GM19043 (cell line): ENCODE measurements at regions not wholly inside any gene's neighbourhood (a gene's known extent, or its start where the extent isn't known, plus 50 kb on each side); places are given as distances from the start of the nearest gene placed in this dataset.
"Not testable (repeated sequence)": the region's sequence is repeated elsewhere in the genome, so short reads cannot be mapped to it uniquely, and the experiment has no call there.

Source experiments
- ATAC-seq: cut with Tn5 transposase; IDR thresholded peaks from one replicate; pipeline ENCODE4 v1.9.1; 2021; ENCODE audit warnings: low read depth; ENCODE audit not compliant: unreplicated experiment

DNA sequence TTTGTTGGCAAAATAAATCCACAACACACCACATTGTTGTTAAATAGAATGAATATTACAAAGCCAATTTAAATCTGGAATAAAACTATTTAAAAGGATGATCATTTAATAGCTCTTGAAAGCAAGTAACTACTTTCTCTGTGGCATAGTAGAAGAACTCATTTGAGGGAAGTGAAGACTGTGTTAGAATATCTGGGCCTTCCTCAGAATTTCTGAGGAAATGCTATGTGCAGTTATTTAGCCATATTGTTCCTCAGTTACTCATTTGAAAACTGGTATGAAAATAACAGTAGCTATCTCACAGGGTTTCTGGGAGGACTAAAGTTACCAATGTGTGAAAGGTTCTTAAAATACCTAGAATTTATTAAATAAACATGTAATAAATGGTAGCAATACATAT is 595.8 kb downstream of the PSAT1 start:
- no peak for ATAC-seq

DNA sequence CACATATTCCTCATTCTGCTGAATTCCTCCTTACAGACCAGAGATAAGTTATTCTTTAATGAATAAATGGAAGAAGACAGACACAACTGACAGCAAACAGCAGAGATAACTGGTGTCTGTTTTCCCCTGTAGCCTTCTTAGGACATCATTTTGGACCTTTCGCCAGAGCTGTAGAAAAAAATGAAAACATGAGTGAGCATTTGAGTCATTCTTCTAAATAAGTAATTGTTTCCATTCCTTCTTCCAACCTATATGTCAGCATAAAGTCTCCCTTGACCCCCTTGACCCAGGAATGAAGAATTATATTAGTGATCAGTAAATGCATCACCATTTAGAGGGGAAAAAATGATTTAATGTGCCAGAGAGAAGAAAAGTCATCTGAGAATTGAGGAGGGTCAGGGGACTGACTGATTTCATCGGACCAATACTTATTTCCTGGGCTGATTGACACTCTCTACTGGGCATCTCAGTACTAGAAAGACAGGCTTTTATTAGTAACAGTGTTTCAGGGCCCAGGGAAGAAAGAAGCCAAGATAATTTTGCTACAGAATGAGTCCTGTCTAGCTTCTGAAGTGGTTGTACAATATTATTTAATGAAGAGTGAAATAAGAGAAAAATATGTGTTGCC is 597.0 kb downstream of the PSAT1 start:
- ATAC-seq: no peak

DNA sequence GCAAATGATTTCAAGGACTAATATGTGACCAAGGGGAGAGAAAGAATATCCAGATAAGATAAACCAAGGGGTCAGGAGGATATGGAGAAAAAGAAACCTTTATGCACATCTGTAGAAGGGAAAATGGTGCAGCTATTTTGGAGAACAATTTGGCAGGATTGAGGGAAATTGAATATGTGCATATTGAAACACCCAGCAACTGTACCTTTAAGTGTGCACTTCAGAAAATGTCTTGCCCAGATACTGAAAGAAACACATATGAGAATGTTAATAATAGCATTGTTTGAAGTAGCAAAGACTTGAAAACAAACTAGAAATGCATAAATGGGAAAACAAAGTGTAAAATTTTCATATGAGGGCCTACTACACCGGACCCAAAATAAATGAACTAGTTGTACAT is 599.6 kb downstream of the PSAT1 start:
- no peak for ATAC-seq

DNA sequence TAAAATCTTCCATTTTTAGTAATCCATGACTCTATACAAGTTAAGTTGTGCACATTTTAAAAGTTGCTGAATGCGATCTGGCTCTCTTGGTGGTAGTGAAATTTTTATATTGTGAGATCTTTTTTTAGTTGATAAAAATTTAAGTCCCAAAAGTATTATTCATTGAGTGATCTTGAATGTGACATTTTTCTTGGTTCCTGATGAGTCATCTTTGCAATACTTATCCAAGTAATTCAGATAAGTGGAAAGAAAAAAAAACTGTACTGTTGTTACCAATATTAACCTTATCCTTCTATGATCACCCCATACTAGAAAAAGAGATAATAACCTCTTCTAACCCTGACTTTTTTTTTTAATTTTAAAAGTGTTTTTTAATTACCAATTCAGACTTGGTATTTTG is 601.3 kb downstream of the PSAT1 start:
- ATAC-seq: no peak

DNA sequence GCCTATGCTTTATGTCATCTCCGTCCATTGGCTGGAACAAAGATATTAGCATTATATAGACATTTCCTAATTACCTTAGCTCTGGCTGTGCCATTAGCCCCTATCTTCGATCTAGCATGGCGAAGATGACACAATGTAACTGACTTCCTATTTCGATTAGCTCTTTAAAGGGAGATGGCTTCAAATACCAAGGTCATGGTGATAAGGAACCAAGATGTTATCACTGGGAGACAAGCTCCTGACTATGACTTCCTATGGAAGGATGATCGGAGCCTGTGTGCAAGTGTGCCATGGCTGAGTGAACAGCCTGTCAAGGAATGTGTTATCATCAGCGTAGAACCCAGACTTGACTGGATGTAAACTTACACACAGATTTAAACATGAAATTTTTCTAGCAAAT is 602.1 kb downstream of the PSAT1 start:
- no peak for ATAC-seq

DNA sequence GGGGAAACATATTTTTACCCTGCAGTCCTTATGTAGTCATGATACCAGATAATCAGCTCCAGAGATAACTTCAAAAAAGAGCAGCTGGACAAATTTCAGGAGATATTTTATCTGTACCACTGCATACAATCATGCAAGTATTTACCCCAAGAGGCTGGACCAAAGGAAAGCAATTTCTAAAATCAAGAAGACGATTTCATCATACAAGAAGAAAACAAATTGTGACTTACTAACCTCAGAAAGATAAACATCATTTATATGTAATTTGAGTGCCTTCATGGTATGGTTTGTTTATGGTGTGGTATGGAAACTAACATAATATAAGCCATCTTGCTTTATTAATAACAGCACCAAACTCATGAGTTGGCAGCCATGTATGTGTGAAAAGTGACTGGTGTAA is 603.6 kb downstream of the PSAT1 start:
- ATAC-seq: no peak

DNA sequence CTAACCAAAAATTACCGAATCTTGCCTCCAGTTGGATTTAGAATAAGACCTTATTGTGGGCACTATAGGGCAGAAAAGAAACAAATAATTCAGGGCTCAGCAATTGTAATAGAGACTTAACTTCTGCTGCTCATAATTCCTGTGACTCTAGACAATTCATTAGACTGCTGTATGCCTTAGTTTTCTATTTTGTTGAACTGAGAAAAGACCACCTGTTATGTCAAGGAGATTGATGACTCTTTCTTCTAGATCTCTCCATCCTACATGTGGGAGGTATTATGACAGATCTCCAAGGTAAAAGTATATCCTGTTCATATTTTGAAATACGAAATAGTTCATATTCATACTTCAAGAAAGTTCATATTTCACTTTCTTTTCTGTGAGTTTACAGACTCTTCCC is 605.1 kb downstream of the PSAT1 start:
- ATAC-seq: no peak

DNA sequence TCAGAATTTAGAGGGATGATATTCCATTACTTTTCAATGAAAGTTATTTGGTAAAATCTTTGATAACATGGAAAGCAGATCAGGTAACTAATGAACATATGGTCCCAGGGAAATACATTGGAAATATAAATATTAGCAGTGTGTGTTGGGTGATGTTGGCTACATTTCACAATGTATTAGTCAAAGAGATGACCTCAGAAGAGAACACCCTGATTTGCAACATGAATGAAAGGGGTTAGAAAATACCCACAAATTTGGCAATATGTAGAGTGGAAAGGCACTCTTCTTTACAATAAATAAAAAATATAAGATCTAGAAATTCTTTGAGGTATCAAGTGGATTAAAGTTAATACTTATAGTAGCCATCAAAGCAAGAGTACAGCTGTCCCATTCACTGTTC is 606.7 kb downstream of the PSAT1 start:
- ATAC-seq: no peak

DNA sequence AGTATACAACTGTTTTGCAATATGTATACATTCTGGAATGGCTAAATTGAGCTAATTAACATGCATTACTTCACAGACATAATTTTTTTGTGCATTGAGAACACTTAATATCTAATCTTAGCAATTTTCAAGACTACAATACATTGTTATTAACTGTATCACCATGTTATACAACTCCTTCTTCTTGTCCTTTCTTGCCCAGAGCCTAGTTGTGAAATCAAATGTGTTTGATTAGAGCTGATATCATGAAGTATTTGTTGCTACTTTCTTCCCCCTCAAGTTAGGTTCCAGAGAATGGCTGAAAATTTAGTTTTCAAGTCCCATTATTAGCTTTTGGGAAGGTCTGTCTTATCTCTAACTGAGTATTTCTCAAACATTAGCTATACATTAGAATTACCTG is 607.8 kb downstream of the PSAT1 start:
- ATAC-seq: no peak

DNA sequence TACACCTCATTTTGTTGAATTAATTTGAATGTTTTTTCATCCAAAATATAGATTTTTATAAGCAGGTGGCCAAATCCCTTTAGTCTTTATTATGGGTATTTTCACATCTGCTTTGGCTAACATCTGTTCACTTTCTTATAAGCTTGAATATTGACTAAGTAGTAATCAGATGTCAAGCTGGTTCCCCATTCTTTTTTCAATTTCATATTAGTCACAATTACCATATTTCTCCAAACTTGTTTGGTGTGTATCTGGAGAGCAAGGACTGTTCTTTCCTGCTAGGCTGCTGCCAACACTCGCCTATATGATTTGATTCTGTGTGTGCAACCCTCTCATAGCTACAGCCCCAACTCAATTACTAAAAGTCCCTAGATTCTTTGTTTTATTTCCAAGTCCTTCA is 608.5 kb downstream of the PSAT1 start:
- no peak for ATAC-seq

DNA sequence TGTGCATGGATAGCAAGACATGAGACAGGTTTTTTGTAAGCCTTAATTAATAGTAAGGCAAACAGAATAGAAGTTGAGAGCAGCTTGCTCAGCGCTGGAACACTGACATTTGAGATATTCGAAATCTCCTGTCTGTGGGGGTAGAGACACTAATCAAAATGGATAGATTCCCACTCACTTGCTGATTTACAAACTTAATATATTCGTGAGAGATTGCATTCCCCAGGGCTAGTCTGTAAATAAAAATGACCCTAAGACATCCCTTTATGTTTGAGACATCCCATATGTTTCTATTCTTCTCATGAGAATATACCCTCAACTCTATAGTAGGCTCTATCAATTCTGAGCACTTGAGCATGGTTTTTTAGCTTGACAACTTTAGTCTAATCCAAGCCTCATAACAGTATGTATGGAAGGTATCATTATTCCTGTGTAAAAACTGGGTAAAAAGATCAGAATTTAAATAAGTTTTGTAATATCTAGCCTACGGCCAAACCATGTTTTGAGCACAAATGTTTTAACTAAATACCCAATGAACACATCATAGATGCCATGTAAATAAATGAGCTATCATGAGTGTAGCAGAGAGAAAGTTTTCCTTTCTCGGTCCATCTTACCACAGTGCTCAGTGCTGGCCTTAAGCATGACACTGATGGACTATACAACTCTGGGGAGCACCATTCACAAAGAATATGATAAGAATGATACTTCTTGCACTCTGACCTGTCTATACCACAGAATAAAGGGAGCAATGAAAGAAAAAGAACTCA is 609.2 kb downstream of the PSAT1 start:
- no peak for ATAC-seq

DNA sequence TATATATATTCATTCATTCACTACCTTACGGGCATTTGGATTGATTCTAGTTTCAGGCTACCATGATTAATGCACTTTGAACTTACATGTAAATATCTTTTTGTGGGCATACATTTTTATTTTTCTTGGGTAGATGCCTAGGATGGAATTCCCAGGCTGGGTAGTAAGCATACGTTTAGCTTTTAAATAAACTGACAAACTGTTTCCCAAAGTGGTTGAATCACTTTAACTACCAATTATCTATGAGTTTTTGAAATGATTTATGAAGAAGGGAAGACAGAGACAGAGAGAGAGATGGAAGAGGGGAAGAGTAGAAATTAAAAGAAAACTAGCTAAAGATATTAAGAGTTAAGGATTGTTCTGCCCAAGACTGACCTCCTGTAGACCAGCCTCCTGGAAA is 612.6 kb downstream of the PSAT1 start:
- no peak for ATAC-seq

DNA sequence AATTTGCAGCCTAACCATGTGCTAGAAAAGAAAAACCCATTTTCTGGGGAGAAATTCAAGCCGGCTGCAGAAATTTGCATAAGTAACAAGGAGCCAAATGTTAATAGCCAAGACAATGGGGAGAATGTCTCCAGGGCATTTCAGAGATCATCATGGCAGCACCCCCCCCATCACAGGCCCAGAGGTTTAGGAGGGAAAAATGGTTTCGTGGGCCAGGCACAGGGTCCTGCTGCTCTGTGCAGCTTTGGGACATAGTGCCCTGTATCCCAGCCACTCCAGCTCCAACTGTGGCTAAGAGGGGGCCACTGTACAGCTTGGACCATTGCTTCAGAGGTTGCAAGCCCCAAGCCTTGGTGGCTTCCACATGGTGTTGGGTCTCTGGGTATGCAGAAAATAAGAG is 620.0 kb downstream of the PSAT1 start:
- not testable (repeated sequence) for ATAC-seq

DNA sequence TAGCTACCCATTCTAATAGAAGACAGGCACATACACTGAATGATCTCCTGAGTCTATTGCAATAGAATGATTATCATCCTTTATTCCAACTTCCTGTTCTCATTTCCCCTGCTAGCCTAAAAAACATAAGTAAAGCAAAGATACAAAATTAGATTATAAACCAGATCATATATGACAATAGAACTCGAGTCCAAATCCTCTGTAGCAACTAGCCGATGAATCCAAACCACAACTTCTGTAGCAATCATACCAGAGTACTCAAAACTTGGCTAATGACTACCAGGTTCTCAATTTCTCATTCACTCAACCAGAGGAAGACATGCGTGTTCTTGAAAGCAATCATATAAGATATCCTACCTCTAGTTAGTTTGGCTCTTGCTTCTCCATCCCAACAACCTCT is 622.1 kb downstream of the PSAT1 start:
- no peak for ATAC-seq

DNA sequence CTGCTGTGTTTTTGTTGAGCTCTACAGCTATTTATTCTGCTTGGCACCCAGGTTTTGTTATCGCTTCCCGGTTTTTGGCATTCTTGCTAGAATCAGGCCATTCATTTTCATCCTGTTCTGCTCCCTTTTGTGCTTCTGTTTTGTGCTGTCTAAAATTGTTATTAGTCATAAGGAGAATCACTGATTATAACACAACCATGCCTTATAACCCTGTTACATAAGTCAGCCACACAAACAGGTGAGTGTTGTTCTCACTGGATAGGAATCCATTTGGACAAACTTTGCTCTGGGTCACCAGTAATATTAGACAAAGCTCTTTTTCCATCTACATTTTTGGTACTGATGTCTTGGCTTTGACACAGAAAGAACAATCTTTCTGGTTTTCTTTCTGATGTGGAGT is 622.8 kb downstream of the PSAT1 start:
- ATAC-seq: no peak

DNA sequence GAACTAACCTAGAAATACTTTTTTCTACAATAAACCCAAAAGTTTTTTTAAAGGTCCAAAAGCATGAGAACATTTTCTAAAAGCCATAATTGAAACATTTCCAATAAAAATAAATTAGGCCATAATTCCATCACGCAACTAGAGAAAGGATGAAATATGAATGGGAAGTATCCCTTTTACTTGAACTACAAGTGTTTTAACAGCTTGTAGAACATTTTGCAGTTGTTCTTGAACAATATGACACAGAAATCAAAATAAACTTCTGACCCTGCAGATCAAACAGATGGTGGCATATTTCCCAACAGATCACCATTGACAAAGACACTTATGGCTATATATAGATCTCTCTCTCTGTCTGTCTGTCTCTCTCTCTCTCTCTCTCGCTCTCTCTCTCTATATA is 624.4 kb downstream of the PSAT1 start:
- no peak for ATAC-seq

DNA sequence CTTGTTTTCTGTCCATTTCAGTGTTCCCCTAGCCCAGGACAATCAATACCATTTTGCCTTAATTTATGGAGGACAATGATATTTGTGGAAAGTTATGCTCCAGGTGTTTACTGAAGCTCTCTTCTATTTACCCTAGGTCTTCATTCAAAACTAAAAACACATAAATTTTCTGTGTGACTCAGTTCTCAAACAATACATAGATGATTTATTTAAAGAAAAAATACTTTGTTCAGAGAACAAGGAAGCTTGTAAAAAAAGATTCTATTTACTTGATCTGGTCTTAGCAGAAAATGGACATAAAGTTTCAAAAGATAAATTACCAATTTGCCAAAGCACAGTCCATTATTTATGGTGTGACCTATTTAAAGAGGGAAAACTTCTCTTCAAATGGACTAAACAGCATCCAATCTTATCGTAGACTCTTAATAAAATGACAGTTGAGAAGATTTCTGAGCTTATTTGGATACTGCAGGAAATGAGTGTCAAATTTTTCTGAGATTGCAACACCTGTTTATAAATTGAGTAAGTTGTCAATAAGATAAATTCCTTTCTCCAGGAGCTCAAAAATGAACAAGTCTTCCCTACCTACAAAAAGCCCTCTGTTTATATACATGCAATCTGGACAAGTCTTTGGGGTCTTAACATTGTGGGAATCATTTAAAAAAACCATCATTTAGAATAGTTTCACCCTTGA is 627.2 kb downstream of the PSAT1 start:
- no peak for ATAC-seq

DNA sequence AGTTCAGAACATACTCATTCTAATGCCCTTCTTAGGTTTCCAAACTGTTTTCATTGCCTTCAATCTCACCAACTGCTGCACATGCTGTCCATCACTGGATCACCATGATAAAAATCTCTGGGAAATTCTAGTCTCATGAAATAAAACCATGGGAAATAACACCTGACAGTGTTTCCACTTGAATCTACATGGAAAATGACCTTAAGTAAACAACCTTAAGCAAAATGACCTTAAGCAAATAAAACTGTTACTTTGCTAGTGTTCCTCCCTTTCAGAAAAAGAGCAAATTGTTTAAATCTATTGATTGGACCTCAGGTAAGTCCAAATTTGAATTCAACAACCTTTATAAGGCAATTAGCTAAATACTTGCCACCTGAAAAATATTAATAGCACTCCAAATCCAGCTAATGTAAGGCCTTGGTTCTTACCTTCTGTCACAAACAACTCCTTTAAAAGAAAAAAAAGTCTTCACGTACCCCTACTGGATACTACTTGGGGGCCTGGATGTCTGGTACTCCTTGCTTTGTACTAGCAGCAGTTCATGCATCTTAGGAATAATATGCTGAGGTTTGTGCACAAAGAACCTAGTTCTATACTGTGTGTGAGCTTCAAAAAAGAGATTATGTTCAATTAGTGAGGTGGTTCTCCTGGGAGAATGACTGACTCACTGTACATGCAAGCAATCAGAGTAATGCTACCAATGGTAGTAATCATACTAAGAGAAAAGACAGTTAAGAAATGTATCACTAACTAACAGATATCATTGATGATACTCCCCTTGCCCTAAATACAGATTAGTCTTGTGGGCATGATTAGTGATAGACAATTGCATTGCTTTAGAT is 630.4 kb downstream of the PSAT1 start:
- no peak for ATAC-seq

DNA sequence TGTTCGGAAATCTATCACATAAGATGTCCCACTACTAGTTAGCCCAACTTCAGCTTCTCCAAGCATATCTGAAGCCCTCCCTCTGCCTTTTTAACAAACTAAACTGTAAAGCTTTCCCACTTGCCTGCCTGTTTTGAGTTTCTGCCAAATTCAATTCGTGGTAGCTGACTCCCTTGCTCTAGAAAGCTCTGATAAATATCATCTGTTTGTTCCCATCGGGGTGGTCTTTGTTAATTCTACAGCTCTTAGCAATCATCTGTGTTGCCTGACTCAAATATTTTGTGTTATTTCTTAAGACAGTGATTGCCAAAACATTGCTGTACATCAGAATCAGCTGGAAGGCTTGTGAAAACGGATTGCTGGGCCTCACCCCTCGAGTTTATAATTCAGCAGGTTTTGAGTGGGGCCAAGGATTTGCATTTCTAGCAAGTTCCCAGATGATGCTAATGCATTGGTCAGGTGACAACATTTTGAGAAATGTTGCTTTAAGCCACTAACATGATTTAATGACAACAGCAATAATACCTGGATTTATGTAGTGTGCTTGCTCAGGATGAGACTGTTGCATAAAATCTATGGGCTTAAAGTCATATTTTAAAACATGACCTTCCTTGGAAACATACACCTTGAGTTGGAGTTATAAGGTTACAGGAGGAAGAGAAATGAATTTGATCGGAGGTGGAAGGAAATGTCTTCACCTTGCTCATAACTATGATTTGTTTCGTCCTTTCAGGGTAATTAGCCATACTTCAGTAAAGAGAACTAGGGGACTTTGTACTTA is 631.9 kb downstream of the PSAT1 start:
- no peak for ATAC-seq

DNA sequence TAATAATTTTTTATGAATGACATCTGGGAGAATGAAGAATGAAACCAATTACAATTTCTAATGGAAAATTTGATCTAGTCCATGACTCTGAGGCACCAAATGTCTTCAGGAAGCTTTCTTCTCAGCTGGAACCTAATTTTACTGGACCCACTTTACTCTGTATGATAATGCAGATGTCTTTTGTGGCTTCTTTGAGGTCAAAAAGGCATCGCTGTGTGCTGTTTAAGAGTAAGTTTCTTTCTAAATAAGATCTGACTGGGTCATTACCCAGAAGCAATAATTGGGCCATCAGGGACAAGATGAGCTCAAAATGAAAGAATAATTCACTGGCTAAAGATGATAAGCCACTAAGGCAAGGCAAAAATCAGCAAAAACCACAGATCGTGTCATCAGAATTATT is 633.4 kb downstream of the PSAT1 start:
- ATAC-seq: no peak
